ENCODE measurements at regions not wholly inside any gene's neighbourhood (a gene's known extent, or its start where the extent isn't known, plus 50 kb on each side); places are given as distances from the start of the nearest gene placed in this dataset.

DNA sequence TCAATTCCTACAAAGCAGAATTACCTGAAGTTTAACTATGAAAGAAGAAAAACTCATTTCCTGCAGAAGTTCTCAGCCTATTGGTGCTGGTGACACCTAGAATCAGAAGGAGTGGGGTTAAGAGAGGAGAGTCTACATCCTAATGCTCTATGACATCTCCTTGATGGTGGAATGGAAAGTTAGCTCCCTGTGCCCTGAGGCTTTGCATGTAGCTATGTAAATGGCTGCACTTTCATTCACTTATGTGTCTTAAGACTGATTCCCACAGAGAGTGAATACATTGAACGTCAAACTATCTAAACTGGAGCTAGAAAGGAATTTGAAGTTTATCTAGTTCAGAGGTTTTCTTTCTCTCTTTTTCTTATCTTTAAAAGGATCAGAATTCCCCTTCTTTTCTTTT is 52.1 kb upstream of the ADRB2 start:
- Histone ChIP-seq H3K9me3 (ENCODE audit: low read length) (no peaks in the 10 kb centered on the region), H2AFZ (ENCODE audit: low read length) (no peak overlapping the region), H3K4me3 (ENCODE audit: low read length) (no peak overlapping the region), H3K79me2 (ENCODE audit: low read length) (no peaks in the 10 kb centered on the region), H3F3A (ENCODE audit: low read length, unreplicated experiment) (no peaks in the 10 kb centered on the region), H3K4me1 (ENCODE audit: insufficient read depth, low read length) (peaks cover 39% of the 10 kb centered on the region), H3K9ac (ENCODE audit: low read length) (no peak overlapping the region), H4K20me1 (ENCODE audit: low read length) (no peaks in the 10 kb centered on the region), H3K27me3 (ENCODE audit: low read length) (no peaks in the 10 kb centered on the region), H3K4me2 (ENCODE audit: low read length) (no peak overlapping the region), H3K9me2 (replicated peaks; ENCODE audit: low read length) (no peaks in the 10 kb centered on the region; the same call in 1 of the 2 replicates), H3K27ac (ENCODE audit: low read length) (no peak overlapping the region), H3K36me3 (ENCODE audit: low read depth, low read length) (no peaks in the 10 kb centered on the region)
- intact Hi-C loops (cut with micrococcal nuclease) = no loop called here
- ChIA-PET POLR2A (ENCODE audit: unreplicated experiment) (no interaction called here), CTCF (no interaction called here)
- ATAC-seq = no peak
- no peak for DNase-seq
- BruUV-seq (replicated peaks) = no TSS peak
- TF ChIP-seq, protein P1, sequence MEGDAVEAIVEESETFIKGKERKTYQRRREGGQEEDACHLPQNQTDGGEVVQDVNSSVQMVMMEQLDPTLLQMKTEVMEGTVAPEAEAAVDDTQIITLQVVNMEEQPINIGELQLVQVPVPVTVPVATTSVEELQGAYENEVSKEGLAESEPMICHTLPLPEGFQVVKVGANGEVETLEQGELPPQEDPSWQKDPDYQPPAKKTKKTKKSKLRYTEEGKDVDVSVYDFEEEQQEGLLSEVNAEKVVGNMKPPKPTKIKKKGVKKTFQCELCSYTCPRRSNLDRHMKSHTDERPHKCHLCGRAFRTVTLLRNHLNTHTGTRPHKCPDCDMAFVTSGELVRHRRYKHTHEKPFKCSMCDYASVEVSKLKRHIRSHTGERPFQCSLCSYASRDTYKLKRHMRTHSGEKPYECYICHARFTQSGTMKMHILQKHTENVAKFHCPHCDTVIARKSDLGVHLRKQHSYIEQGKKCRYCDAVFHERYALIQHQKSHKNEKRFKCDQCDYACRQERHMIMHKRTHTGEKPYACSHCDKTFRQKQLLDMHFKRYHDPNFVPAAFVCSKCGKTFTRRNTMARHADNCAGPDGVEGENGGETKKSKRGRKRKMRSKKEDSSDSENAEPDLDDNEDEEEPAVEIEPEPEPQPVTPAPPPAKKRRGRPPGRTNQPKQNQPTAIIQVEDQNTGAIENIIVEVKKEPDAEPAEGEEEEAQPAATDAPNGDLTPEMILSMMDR (conservative IDR thresholded peaks at IDR 0.05; ENCODE audit: low read depth, low read length) = no peak
- TF ChIP-seq EZH2phosphoT487 (IDR thresholded peaks at IDR 0.05; ENCODE audit: borderline replicate concordance, low read length) (no peak), EZH2 (IDR thresholded peaks at IDR 0.05; ENCODE audit: low read length, unreplicated experiment) (no peak)

DNA sequence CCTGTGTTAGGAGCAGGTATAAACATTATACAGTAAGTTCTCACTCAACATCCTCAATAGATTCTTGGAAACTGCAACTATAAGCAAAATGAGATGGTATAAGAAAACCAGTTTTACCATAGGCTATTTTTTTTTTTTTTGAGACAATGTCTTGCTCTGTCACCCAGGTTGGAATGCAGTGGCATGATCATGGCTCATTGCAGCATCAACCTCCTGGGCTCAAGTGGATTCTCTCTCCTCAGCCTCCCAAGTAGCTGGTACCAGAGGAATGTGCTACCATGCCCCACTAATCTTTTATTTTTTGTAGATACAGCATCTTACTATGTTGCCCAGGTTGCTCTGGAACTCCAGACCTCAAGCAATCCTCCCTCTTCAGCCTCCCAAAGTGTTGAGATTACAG is 50.1 kb upstream of the ADRB2 start:
- TF ChIP-seq, protein P1 (conservative IDR thresholded peaks at IDR 0.05; ENCODE audit: low read depth, low read length) = no peak
- TF ChIP-seq EZH2 (IDR thresholded peaks at IDR 0.05; ENCODE audit: low read length, unreplicated experiment) (no peak), EZH2phosphoT487 (IDR thresholded peaks at IDR 0.05; ENCODE audit: borderline replicate concordance, low read length) (no peak)
- ATAC-seq (peak; percentile 7; the same call in 1 of the 2 replicates), DNase-seq (peak; percentile 53)
- peak overlapping the region; percentile 67 for H3K27ac ChIP-seq (ENCODE audit: low read length)
- H3K9me3 ChIP-seq (ENCODE audit: low read length) = no peaks in the 10 kb centered on the region
- H3K9me2 ChIP-seq (replicated peaks; ENCODE audit: low read length) = no peaks in the 10 kb centered on the region; the same call in 1 of the 2 replicates
- no peaks in the 10 kb centered on the region for H3K36me3 ChIP-seq (ENCODE audit: low read depth, low read length)
- no peak overlapping the region; the same call in 1 of the 2 replicates for H3K9ac ChIP-seq (ENCODE audit: low read length)
- peaks cover 27% of the 10 kb centered on the region for H3K4me1 ChIP-seq (ENCODE audit: insufficient read depth, low read length)
- no peaks in the 10 kb centered on the region for H3K27me3 ChIP-seq (ENCODE audit: low read length)
- intact Hi-C loops (cut with micrococcal nuclease) = loop anchor here (2.0 kb wide), 2 partner anchors 15 to 51 kb away; partner anchors contain the start of gene ADRB2
- H2AFZ ChIP-seq (ENCODE audit: low read length) = no peak overlapping the region
- H3K4me3 ChIP-seq (ENCODE audit: low read length) = no peak overlapping the region
- H3F3A ChIP-seq (ENCODE audit: low read length, unreplicated experiment) = no peaks in the 10 kb centered on the region
- ChIA-PET CTCF (interaction anchor here (0.7 to 1.5 kb wide), 4 partner anchors 10 to 338 kb away, joined by 4 to 9 read pairs (median 4); no protein-coding TSS in a partner anchor), POLR2A (ENCODE audit: unreplicated experiment) (interaction anchor here (0.6 kb wide), 3 partner anchors 14 to 207 kb away, joined by 3 read pairs; no protein-coding TSS in a partner anchor)
- peak overlapping the region; percentile 34 for H3K4me2 ChIP-seq (ENCODE audit: low read length)
- BruUV-seq (replicated peaks) = no TSS peak
- no peaks in the 10 kb centered on the region for H4K20me1 ChIP-seq (ENCODE audit: low read length)
- no peaks in the 10 kb centered on the region for H3K79me2 ChIP-seq (ENCODE audit: low read length)
